ENCODE measurements at regions not wholly inside any gene's neighbourhood (a gene's known extent, or its start where the extent isn't known, plus 50 kb on each side); places are given as distances from the start of the nearest gene placed in this dataset.
"Not testable (repeated sequence)": the region's sequence is repeated elsewhere in the genome, so short reads cannot be mapped to it uniquely, and the experiment has no call there.

DNA sequence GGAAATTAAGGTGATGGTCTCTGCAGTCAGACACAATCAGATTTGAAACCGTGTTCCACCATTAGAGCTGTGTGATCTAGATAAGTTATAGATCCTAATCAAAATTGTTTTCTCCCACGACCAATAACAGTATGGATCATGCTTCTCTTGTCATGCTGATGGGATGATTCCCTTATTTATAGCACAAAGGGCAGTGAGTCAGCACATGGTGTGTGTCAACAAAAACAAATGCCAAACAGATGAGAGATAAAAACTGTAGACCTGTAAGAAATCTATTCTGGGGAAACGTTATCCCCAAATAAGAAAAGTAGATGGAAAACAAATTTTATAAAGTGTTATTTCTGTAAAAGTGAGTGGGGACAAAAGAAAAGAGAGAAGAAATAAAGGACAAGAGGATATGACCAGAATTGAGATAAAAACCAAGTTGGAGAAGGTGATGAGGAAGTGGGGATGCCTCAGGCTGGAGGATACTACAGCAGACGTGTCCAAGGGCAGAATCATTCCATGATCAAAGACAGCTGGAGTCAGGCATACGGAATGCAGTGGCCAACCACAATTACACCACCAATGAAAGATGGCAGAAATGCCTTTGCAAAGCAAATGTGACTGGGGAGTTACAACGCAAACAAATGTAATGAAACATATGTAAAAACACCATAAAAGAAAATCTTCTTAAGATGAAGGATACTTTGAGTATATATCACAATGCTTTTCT is 377.8 kb upstream of the PRKX start:
- no peak for DNase-seq (ENCODE audit: low spot score)

DNA sequence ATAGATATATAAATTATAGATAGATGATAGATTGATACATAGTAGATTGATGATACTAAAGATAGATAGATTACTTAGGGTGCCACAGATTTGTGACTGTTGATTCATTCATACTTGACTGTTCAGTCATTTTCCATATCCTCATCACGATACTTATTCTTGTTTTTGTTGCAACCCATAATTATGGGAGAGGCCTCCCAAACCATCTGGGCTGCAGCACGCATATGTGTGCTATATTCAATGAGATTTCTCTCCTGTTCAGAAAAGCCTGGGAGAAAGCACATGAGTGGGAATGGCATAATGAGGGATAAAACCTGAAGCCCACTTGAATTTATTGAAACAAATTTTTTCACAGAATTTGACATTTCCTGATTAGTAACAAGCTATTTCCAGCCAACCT is 346.4 kb upstream of the PRKX start:
- no peak for DNase-seq (ENCODE audit: low spot score)

GRCh38 chrX:4043951-4044350 is 330.5 kb upstream of the PRKX start:
- DNase-seq (ENCODE audit: low spot score): no peak

DNA sequence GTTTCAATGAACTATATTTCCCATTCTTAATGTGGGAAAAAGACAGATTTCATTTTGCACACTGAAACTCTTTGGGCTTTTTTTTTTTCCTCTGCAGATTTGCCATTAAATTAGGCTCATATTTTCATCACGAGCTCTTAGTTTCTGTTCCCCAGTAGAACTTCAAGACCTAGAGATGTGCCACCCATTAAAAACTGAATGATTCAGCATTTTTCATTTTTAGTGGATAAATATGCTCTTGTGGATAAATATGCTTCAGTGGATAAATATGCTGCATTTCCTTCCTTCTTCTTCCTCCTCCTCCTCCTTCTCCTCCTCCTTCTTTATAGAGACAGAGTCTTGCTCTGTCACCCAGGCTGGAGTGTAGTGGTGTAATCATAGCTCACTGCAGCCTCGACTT is 322.4 kb upstream of the PRKX start:
- no peak for DNase-seq (ENCODE audit: low spot score)

- peak; percentile 18 for DNase-seq (ENCODE audit: low spot score)
Observed at GRCh38 chrX:4028151-4028550, 314.7 kb upstream of the PRKX start.

- DNase-seq (ENCODE audit: low spot score): no peak
Observed at GRCh38 chrX:4005281-4005680, 291.8 kb upstream of the PRKX start.

- DNase-seq (ENCODE audit: low spot score): no peak
Observed at GRCh38 chrX:4004822-4005221, 291.4 kb upstream of the PRKX start.

- DNase-seq (ENCODE audit: low spot score): no peak
Observed at GRCh38 chrX:3994315-3994714, 280.9 kb upstream of the PRKX start.

GRCh38 chrX:3990569-3990968 is 277.1 kb upstream of the PRKX start:
- no peak for DNase-seq (ENCODE audit: low spot score)

DNA sequence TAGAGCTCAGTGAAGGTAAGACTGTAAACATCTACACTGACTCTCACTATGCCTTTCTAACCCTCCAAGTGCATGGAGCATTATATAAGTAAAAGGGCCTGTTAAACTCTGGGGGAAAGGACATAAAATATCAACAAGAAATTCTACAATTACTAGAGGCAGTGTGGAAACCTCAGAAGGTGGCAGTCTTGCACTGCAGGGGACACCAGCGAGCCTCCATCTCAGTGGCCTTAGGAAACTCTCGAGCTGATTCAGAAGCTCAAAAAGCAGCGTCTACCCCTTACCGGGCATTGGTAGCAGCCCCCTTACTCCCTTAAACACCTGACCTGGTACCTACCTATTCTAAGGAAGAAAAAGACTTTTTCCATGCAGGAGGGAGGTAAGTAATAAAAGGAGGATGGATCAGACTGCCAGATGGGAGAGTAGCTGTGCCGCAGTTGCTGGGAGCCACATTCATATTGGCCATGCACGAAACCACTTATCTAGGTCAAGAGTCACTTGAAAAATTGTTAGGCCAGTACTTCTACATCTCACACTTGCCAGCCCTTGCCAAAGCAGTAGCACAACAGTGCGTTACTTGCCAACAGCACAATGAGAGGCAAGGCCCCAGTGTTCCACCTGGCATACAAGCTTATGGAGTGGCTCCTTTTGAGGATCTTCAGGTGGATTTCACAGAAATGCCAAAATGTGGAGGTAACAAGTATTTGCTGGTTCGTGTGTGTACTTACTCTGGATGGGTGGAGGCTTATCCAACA is 258.8 kb upstream of the PRKX start:
- not testable (repeated sequence) for DNase-seq (ENCODE audit: low spot score)

DNA sequence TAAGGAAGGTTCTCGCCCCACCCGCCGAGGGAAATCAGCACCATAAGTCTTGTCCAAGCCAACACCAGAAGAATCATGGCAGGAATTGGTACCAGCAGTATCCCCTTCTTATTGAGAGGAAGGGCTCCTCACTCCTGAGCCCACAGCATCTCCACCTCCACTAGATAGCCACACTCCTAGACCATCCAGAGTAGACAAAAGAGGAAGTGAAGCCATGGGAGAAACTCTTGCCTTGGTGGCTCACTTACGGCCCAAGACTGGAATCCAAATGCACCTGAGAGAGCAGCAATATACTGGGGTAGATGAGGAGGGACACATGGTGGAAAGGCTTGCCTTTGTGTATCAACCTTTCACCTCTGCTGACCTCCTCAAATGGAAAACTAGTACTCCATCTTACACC is 255.3 kb upstream of the PRKX start:
- no peak for DNase-seq (ENCODE audit: low spot score)

- no peak for DNase-seq (ENCODE audit: low spot score)
Observed at GRCh38 chrX:3963980-3964379, 250.5 kb upstream of the PRKX start.

GRCh38 chrX:3962511-3963311 is 249.3 kb upstream of the PRKX start:
- peak; percentile 56 for DNase-seq (ENCODE audit: low spot score)

DNA sequence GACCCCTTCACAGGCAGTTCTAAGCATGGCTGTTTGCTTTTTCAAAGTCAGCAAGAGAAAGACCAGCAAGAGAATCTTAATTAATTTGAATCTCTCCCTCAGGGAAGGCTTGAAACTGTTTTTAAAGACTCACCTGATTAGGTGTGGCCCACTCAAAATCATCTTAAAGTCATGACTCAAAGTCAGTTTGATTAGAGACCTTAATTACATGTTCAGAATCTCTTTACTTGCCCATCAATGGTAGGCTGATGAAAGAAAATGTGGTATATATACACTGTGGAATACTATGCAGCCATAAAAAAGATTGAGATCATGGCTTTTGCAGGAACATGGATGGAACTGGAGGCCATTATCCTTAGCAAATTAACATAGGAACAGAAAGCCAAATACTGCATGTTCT is 247.5 kb upstream of the PRKX start:
- DNase-seq (ENCODE audit: low spot score): no peak

GRCh38 chrX:3951859-3952258 is 238.4 kb upstream of the PRKX start:
- DNase-seq (ENCODE audit: low spot score): no peak

DNA sequence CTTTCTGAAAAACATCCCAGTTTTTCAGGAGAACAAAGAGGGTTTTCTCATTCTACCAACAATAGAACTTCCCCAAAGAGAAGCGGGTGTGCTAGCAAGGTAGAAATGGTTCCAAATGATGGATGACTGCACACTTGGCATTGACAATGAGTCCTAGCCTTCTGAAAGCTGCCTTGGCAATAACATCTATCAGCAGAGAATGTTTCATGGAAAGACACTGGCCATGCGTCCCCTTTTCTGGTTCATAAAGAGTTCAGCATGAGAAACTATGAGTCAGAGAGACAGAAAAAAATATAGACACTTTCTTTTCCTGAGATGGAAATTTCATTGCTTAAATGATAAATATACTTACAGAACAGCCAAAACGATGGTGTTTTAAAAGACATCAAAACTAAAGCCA is 236.9 kb upstream of the PRKX start:
- DNase-seq (ENCODE audit: low spot score): no peak

GRCh38 chrX:3943965-3944364 is 230.5 kb upstream of the PRKX start:
- DNase-seq (ENCODE audit: low spot score): no peak

DNA sequence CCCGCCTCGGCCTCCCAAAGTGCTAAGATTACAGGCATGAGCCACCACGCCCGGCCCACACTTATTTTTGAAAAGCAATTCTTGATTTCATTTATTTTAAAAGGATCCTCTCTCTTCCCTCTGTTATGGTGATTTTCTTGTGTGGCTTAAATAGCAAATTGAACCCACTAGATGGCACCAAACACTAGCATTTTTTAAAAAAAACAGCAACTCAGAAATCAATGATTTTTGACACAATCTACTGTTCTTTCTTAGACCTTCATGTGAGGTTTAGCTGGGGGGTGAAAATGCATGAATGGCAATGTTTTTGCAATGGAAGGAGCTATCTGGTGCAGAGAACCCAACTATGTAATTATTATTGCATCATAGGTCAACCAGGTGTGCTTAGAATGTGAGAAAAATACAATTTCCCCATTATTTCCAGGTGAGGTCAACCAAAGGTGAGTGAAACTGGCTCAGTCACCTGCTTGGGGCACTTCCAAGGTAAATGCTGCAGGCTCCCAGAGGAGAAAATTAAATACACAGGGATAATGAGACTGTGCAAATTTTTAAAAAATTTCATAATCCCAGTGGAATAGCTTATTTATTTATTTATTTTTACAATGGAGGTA is 226.7 kb upstream of the PRKX start:
- no peak for DNase-seq (ENCODE audit: low spot score)

DNA sequence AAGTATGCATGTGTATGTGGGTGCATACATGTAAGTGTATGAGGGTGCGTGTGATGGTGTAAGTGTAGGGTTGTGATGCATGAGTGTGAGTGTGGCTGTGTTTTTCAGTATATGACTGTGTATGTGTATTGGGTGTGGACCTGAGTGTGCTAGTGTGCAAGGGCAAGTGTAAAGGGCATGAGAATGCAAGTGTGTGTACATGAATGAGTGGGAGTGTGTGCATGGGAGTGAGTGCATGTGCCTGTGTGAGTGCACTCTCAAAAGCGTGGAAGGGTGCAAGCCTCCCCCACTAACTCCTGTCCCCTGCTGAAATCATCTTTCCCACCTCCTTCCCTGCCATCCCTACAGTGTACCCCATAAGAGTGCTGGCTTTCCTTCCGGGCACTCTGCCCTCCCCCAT is 225.1 kb upstream of the PRKX start:
- DNase-seq (ENCODE audit: low spot score): no peak

GRCh38 chrX:3935196-3935595 is 221.7 kb upstream of the PRKX start:
- DNase-seq (ENCODE audit: low spot score): not testable (repeated sequence)

- DNase-seq (ENCODE audit: low spot score): not testable (repeated sequence)
Observed at GRCh38 chrX:3920424-3921017, 207.1 kb upstream of the PRKX start.
